Heart right ventricle (tissue), 16 donors: ENCODE measurements at regions not wholly inside any gene's neighbourhood (a gene's known extent, or its start where the extent isn't known, plus 50 kb on each side); places are given as distances from the start of the nearest gene placed in this dataset.

Source experiments
- ATAC-seq, 8 donors: fragments of 200-7000 bp; cut with Tn5 transposase; one replicate each; pipeline ENCODE4 v1.9.1; 2020; ENCODE audit warnings: mild to moderate bottlenecking in 8 of 8, moderate library complexity in 8 of 8, moderate number of reproducible peaks in 1 of 8
- DNase-seq, 2 donors: peaks; one replicate each; pipeline ENCODE4 v3.0.0-alpha.2; 2020
- H3K27ac ChIP-seq, 10 donors: fragments of 200-600 bp; sonication (generic) in 2 of 10; one replicate each; pipeline versions ENCODE4 v1.5.0 to v1.8.0; 2020 to 2022; ENCODE audit warnings: mild to moderate bottlenecking in 3 of 10
- H3K27me3 ChIP-seq, 7 donors: fragments of 200-600 bp; one replicate each; pipeline ENCODE4 v1.8.0; 2021 to 2022; ENCODE audit warnings: mild to moderate bottlenecking in 2 of 7
- H3K36me3 ChIP-seq, 9 donors: fragments of 200-600 bp; sonication (generic) in 1 of 9; one replicate each; pipeline versions ENCODE4 v1.5.0 to v1.8.0; 2020 to 2022; ENCODE audit warnings: mild to moderate bottlenecking in 2 of 9
- H3K4me1 ChIP-seq, 9 donors: fragments of 200-600 bp; sonication (generic) in 1 of 9; one replicate each; pipeline versions ENCODE4 v1.5.0 to v1.8.0; 2020 to 2022; ENCODE audit warnings: mild to moderate bottlenecking in 4 of 9
- H3K4me3 ChIP-seq, 10 donors: fragments of 200-600 bp; sonication (generic) in 2 of 10; one replicate each; pipeline versions ENCODE4 v1.5.0 to v1.8.0; 2020 to 2022; ENCODE audit warnings: mild to moderate bottlenecking in 7 of 10, moderate library complexity in 2 of 10
- H3K9me3 ChIP-seq, 11 donors: fragments of 200-600 bp in 10 of 11; sonication (generic) in 2 of 11; one replicate each; pipeline versions ENCODE4 v1.5.0 to v1.8.0; 2013 to 2022; ENCODE audit warnings: mild to moderate bottlenecking in 2 of 11, control low read depth in 1 of 11, moderate library complexity in 1 of 11
- WGBS, 2 donors: extraction: QIAGEN DNeasy Blood & Tissue Kit; methylation state at CpG; one replicate each; pipeline ENCODE4 v1.1.7; 2013; ENCODE audit warnings: inconsistent platforms in 1 of 2; 5-methylcytosine and 5-hydroxymethylcytosine counted together
- intact Hi-C, 10 donors: fragments of 100-400 bp; cut with DNase I; formaldehyde crosslinking; loops; one replicate each; pipeline versions ENCODE4 v1.11.1 to v1.14.2; 2022
- TF ChIP-seq, protein P1 (sequence below), 9 donors: fragments of 200-600 bp; sonication (generic) in 2 of 9; IDR thresholded peaks; one replicate each; pipeline versions ENCODE4 v1.5.0 to v1.8.0; 2021 to 2022; ENCODE audit warnings: antibody characterized with exemption in 9 of 9, mild to moderate bottlenecking in 5 of 9, moderate library complexity in 1 of 9
- donor health status: Arrhythmogenic right ventricular cardiomyopathy.
- donor health status: ischemic (EF 13 %, LVEDD 7.1; RV severe dilation, severe dysfunction).
- donor health status: healthy with polysubstance abuse.
- donor health status: DM: no; HTN: yes; CAD: no.
- donor health status: DM: no; HTN: no; CAD: no.
- donor health status: ischemic (EF 25% LVEDD 6.9; RV normal size, moderate dysfunction).
- donor health status: ischemic (EF 25% LVEDD 5.7; RV mildly dilated, moderate dysfunction).
- donor health status: healthy.
- donor health status: DM: yes; HTN: yes; CAD: no.
- donor health status: Ischemic cardiomyopathy.
- donor health status: ischemic (EF 35%, LVEDD 5.7; RV mildly dilated, moderate dysfunction).
- donor health status: nonischemic (EF 11% LVEDD 7.7; RV severe dilation, severe dysfunction).
- donor health status: DM: yes; HTN: yes; CAD: no.
- donor health status: PGD.
- donor health status: ischemic (EF 29% LVEDD 5.4; RV normal size, mild dysfunction).
- donor health status: nonischemic (EF 23%, LVEDD 6.1; RV moderate dilation, normal function).

DNA sequence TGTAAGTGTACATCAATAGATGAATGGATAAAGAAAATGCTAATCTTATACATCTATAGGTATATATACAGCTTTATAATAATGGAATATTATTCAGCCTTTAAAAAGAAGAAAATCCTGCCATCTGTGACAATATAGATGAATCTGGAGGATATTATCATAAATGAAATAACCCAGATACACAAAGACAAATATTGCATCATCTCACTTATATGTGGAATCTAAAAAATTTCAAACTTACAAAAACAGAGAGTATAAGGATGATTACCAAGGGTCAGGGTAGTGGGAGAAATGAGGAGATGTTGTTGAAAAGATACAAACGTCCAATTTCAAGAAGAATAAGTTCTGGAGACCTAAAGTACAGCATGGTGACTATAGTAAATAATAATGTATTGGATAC, 85.4 kb upstream of the AGTR1 start:
- peaks cover 0 to 11% (median 0%) of the 10 kb centered on the region in 11 donors for H3K9me3 ChIP-seq
- no peaks in the 10 kb centered on the region for H3K36me3 ChIP-seq
- no peak overlapping the region for H3K27ac ChIP-seq
- DNase-seq (no peak), ATAC-seq (no peak)
- 20 to 34% methylated on average over 1 of the region's 1 CpG for WGBS, 2 donors
- H3K4me3 ChIP-seq: no peak overlapping the region
- intact Hi-C loops: no loop called here
- H3K27me3 ChIP-seq: no peaks in the 10 kb centered on the region
- peaks cover 0 to 7% (median 0%) of the 10 kb centered on the region in 9 donors for H3K4me1 ChIP-seq
- TF ChIP-seq, protein P1, sequence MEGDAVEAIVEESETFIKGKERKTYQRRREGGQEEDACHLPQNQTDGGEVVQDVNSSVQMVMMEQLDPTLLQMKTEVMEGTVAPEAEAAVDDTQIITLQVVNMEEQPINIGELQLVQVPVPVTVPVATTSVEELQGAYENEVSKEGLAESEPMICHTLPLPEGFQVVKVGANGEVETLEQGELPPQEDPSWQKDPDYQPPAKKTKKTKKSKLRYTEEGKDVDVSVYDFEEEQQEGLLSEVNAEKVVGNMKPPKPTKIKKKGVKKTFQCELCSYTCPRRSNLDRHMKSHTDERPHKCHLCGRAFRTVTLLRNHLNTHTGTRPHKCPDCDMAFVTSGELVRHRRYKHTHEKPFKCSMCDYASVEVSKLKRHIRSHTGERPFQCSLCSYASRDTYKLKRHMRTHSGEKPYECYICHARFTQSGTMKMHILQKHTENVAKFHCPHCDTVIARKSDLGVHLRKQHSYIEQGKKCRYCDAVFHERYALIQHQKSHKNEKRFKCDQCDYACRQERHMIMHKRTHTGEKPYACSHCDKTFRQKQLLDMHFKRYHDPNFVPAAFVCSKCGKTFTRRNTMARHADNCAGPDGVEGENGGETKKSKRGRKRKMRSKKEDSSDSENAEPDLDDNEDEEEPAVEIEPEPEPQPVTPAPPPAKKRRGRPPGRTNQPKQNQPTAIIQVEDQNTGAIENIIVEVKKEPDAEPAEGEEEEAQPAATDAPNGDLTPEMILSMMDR (IDR thresholded peaks at IDR 0.05): no peak

- H3K4me3 ChIP-seq: no peak overlapping the region
- 86 to 88% methylated on average over 3 of the region's 3 CpGs for WGBS, 2 donors
- no peaks in the 10 kb centered on the region for H3K27me3 ChIP-seq
Observed at GRCh38 chr3:148615382-148615781, 82.3 kb upstream of the AGTR1 start.

DNA sequence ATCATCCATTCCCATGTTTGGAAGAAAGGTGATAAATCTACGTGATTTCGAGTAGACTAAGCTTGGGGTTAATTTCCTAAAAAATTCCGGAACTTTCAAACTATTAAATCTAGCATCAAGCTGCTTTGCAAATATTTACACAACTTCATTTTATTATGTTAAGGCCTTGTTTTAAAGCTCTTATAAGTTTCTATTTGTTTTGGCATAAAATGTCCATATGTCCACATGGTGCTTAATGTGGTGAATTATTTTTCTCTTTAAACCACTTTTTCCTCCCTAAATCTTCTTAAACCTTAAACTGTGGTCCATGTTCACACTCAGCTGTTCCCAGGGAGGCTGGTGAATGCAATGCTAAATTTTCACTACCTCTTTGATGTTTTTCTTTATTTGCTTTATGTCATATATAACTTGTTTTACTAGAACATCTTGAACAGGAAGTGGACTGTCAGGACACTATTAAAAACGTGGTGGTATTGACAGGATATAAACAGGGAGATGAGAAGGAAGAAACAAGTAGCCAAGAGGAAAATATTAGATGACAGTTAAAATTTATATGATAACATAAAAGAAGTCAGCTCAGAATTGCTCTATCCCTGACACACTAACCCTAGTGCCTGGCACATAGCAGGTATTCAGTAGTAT, 72.5 kb upstream of the AGTR1 start:
- ATAC-seq (no peak), DNase-seq (no peak)
- no peaks in the 10 kb centered on the region for H3K27me3 ChIP-seq
- intact Hi-C loops: no loop called here
- H3K27ac ChIP-seq: no peak overlapping the region
- peaks cover 0 to 17% (median 5%) of the 10 kb centered on the region in 11 donors for H3K9me3 ChIP-seq
- H3K4me1 ChIP-seq: no peaks in the 10 kb centered on the region
- H3K36me3 ChIP-seq: no peaks in the 10 kb centered on the region
- H3K4me3 ChIP-seq: no peak overlapping the region
- 67% methylated on average over 4 of the region's 4 CpGs for WGBS, 2 donors
- TF ChIP-seq, protein P1 (IDR thresholded peaks at IDR 0.05): no peak

More at GRCh38 chr3:148615382-148615781, 82.3 kb upstream of the AGTR1 start:
- intact Hi-C loops: no loop called here
- Histone ChIP-seq H3K4me1 (peaks cover 0 to 5% (median 0%) of the 10 kb centered on the region in 9 donors), H3K9me3 (no peaks in the 10 kb centered on the region), H3K36me3 (no peaks in the 10 kb centered on the region), H3K27ac (no peak overlapping the region)
- no peak for DNase-seq
- ATAC-seq: no peak
- TF ChIP-seq, protein P1 (IDR thresholded peaks at IDR 0.05): no peak

DNA sequence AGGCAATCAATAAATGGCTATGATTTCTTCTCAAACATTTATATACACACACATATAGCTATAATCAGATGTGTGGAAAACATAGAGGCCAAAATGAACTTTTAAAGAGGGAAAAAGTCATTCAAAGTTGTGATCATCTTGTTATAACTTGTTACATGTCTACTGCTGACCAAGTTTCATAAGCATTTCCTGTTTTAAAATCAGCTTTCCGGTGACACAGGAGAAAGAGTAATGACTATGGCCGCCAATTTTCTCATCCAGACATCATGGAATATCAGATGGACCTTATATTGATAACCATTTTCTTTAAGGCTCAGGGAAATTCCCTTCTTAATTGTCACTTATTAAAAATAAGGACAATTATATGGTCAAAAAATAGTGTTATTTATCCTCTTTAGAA, 71.7 kb upstream of the AGTR1 start:
- Histone ChIP-seq H3K4me1 (no peaks in the 10 kb centered on the region), H3K36me3 (no peaks in the 10 kb centered on the region), H3K27me3 (no peaks in the 10 kb centered on the region), H3K27ac (no peak overlapping the region), H3K9me3 (peaks cover 0 to 17% (median 5%) of the 10 kb centered on the region in 11 donors), H3K4me3 (no peak overlapping the region)
- WGBS, 2 donors: 49 to 78% methylated on average over 2 of the region's 2 CpGs
- TF ChIP-seq, protein P1 (IDR thresholded peaks at IDR 0.05): no peak
- DNase-seq: no peak
- intact Hi-C loops: no loop called here
- no peak for ATAC-seq
